GM12878 (cell line): ENCODE measurements at regions not wholly inside any gene's neighbourhood (a gene's known extent, or its start where the extent isn't known, plus 50 kb on each side); places are given as distances from the start of the nearest gene placed in this dataset.

ENCODE experiments used
- CBX5 ChIP-seq: sonication (generic); IDR thresholded peaks from 2 replicates; pipeline ENCODE4 v1.6.1; 2016; ENCODE audit warnings: low read depth, moderate library complexity, mild to moderate bottlenecking, inconsistent platforms
- EZH2 ChIP-seq: IDR thresholded peaks from 2 replicates; pipeline ENCODE4 v1.6.1; 2012; ENCODE audit warnings: low read depth, mild to moderate bottlenecking, control low read depth, inconsistent platforms, low read length, borderline replicate concordance; ENCODE audit not compliant: control insufficient read depth
- POLR2A ChIP-seq: IDR thresholded peaks from 2 replicates; pipeline ENCODE4 v1.6.1; 2011; ENCODE audit warnings: low read depth, mild to moderate bottlenecking, low read length

GRCh38 chrX:85592980-85593379 lies 213.5 kb upstream of the POF1B start:
- no peak for TF ChIP-seq EZH2
- TF ChIP-seq CBX5 = no peak
- no peak for TF ChIP-seq POLR2A
